NB4 (cell line): ENCODE measurements at regions not wholly inside any gene's neighbourhood (a gene's known extent, or its start where the extent isn't known, plus 50 kb on each side); places are given as distances from the start of the nearest gene placed in this dataset.

Experiments
- DNase-seq: peaks from one replicate; pipeline ENCODE4 v3.0.0; 2010; ENCODE audit warnings: low read depth
- H3K4me3 ChIP-seq: one replicate; pipeline ENCODE4 v1.5.1; 2011; ENCODE audit warnings: mild to moderate bottlenecking, low read depth, low read length, moderate library complexity
- MYC ChIP-seq: IDR thresholded peaks from 2 replicates; pipeline ENCODE4 v1.6.1; 2011; ENCODE audit warnings: low read depth, low read length
- POLR2A ChIP-seq: IDR thresholded peaks from 2 replicates; pipeline ENCODE4 v1.6.1; 2011; ENCODE audit warnings: mild to moderate bottlenecking; ENCODE audit not compliant: insufficient read length; ENCODE audit errors: extremely low read depth
- TF ChIP-seq, protein P1 (sequence below): IDR thresholded peaks from one replicate; pipeline ENCODE4 v1.5.1; 2012; ENCODE audit warnings: low read depth, low read length
- TF ChIP-seq, protein P2 (sequence below): IDR thresholded peaks from 2 replicates; pipeline ENCODE4 v1.6.1; 2011; ENCODE audit warnings: low read depth, low read length

GRCh38 chr9:16135968-16136367, 583.1 kb downstream of the CCDC171 start:
- TF ChIP-seq, protein P1, sequence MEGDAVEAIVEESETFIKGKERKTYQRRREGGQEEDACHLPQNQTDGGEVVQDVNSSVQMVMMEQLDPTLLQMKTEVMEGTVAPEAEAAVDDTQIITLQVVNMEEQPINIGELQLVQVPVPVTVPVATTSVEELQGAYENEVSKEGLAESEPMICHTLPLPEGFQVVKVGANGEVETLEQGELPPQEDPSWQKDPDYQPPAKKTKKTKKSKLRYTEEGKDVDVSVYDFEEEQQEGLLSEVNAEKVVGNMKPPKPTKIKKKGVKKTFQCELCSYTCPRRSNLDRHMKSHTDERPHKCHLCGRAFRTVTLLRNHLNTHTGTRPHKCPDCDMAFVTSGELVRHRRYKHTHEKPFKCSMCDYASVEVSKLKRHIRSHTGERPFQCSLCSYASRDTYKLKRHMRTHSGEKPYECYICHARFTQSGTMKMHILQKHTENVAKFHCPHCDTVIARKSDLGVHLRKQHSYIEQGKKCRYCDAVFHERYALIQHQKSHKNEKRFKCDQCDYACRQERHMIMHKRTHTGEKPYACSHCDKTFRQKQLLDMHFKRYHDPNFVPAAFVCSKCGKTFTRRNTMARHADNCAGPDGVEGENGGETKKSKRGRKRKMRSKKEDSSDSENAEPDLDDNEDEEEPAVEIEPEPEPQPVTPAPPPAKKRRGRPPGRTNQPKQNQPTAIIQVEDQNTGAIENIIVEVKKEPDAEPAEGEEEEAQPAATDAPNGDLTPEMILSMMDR, result no peak
- TF ChIP-seq MYC (no peak), POLR2A (no peak)
- TF ChIP-seq, protein P2, sequence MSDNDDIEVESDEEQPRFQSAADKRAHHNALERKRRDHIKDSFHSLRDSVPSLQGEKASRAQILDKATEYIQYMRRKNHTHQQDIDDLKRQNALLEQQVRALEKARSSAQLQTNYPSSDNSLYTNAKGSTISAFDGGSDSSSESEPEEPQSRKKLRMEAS, result no peak
- no peak overlapping the region for H3K4me3 ChIP-seq
- DNase-seq, result no peak

DNA sequence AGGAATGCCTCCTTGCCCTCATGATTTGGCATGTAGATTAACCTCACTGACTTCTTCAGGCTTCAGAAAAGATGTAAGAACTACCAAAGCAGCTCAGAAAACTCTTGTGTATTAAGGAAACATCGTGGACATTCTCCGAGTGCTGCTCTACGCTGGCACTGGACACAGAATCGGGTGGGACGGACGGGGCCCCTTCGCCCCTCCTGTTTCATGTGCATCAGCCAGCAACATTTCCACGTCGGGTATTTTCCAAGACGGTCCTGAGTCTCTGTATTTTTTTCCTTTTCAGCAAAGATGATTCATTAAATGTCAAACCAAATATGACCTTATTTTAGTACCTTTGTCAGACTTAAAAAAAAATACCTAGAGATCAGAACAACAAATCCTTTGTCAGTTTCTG, 583.6 kb downstream of the CCDC171 start:
- no peak for DNase-seq
- TF ChIP-seq MYC, result no peak
- TF ChIP-seq, protein P2, result no peak
- TF ChIP-seq POLR2A, result no peak
- TF ChIP-seq, protein P1, result no peak
- H3K4me3 ChIP-seq, result no peak overlapping the region

DNA sequence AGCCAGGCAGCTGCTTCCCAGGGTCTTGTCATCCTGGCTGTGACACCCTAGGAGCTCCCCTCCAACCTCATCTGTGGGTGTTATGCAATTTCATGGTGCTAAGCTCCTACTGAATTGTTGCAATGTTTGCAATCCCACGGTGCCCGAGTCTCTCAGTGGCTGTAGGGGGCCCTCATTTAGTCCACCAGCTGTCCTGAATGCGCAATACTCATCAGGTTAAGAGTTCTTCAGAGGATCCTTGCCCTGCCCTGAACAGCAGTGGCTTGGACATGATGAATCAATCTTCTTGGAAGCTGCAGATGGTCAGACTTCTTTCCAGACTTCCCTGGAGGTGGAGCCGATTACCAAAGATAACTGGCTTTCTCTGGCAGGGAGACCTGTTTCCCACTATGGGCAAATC, 584.1 kb downstream of the CCDC171 start:
- no peak overlapping the region for H3K4me3 ChIP-seq
- TF ChIP-seq, protein P2, result no peak
- TF ChIP-seq, protein P1, result no peak
- TF ChIP-seq MYC (no peak), POLR2A (no peak)
- peak; percentile 50 for DNase-seq

DNA sequence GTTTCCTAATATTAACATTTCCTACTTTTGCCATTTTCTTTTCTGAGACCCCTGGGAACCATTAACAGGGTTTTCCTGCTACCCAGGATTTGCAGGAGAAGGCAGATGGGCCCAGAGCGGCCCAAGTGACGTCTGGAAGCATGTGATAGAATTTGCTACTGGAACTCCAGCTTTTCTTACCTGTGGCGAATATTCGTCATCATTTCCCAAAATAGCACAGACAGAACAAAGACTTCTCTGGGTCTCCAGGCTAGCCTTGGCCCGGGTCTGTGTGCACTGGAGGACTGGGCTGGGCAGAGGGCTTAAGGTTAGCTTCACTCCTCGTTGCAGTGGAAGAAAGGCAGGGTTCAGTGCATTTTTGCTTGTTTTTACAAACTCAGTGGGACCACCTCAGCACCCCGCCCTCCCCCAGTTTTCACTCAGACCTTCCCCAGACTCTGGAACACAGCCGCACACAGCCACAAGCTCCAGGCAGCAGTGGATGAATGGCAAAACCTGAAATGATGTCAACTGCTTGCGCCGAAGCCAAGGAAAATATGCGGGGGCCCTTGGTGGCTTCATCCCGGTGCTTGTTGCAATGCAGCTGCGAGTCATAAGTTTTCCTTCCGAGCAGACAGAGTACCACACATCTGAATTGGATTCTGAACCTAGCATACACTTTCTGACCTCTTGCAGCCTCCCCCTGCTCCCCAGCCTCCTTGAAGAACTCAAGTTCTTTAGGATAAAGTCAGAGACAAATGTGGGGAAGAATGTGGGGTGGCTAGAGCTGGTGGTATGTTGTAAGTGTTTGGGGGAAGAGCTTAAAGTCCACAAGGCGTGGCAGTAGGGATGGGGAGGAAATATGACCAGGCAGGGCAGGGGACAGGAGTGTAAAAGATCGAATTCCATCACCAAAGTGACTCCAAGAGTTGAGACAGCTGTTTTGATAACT, 586.0 kb downstream of the CCDC171 start:
- no peak for DNase-seq
- TF ChIP-seq, protein P2, result no peak
- TF ChIP-seq POLR2A, result no peak
- TF ChIP-seq, protein P1, result no peak
- TF ChIP-seq MYC, result no peak
- H3K4me3 ChIP-seq, result no peak overlapping the region

GRCh38 chr9:16139774-16140173, 586.9 kb downstream of the CCDC171 start:
- TF ChIP-seq POLR2A (no peak), MYC (no peak)
- TF ChIP-seq, protein P2, result no peak
- TF ChIP-seq, protein P1, result no peak
- DNase-seq, result no peak
- H3K4me3 ChIP-seq, result no peak overlapping the region
